ENCODE measurements at regions not wholly inside any gene's neighbourhood (a gene's known extent, or its start where the extent isn't known, plus 50 kb on each side); places are given as distances from the start of the nearest gene placed in this dataset.

DNA sequence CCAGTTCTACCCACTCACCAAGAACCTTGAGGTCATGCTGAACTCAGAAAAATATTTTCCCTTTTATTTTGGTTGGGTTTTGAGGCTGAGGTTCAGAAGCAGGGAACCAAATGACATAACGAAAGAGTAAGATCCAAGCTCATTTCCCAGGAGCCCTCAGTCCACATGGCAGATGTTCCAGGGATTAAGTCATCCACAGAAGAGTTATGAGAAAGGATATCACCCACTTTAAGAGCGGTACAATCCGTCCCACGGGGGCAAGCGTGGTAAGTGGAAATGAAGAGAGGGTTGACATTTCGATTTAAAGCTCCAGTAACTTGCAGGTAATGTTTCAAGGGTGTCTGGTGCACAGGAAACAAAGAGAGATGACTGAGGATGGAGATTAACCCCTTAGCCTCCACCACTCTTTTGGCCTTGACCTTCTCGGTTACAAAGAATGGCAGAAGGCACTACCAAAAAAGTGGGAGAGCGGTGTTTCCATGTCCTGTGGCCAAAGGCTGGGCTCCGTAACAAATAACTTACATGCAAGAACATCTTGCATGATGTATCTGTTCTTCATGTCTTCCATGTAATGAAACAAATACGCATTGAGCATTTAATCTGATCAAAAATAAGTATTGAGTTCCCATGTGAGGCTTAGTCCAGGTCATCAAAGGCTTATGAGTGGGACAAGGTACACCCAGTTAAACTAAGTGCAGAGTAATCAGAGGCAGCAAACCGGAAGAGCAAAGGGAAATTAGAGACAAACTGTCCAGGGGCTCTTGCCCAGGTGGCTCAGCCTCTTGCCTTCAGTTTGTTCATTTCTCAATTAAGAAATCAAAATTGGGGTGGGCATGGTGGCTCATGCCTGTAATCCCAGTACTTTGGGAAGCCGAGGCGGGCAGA lies 241.4 kb downstream of the TOMM20 start:
- TF ChIP-seq POLR2A (IDR thresholded peaks at IDR 0.05; ENCODE audit: low read depth, low read length) (no peak), POLR2AphosphoS5 (IDR thresholded peaks at IDR 0.05; ENCODE audit: low read depth, low read length) (no peak), TAF1 (IDR thresholded peaks at IDR 0.05; ENCODE audit: borderline replicate concordance, low read depth, low read length) (no peak)
